Liver (tissue), 8 donors: ENCODE measurements at regions not wholly inside any gene's neighbourhood (a gene's known extent, or its start where the extent isn't known, plus 50 kb on each side); places are given as distances from the start of the nearest gene placed in this dataset.

Experiments used
- DNase-seq: peaks from one replicate; pipeline ENCODE4 v3.0.0-alpha.2; 2017; ENCODE audit warnings: low spot score
- H3K27ac ChIP-seq, 2 donors: one replicate each; pipeline ENCODE4 v1.7.0; 2013; ENCODE audit warnings: inconsistent platforms in 2 of 2, low read length in 2 of 2, control low read depth in 1 of 2, low read depth in 1 of 2, mild to moderate bottlenecking in 1 of 2
- H3K27me3 ChIP-seq, 4 donors: one replicate each; pipeline versions ENCODE4 v1.6.1 to v1.7.0; 2013; ENCODE audit warnings: low read length in 3 of 4, inconsistent platforms in 1 of 4, mild to moderate bottlenecking in 1 of 4, moderate library complexity in 1 of 4; ENCODE audit not compliant: control insufficient read depth in 4 of 4, insufficient read depth in 4 of 4
- H3K36me3 ChIP-seq, 4 donors: one replicate each; pipeline versions ENCODE4 v1.6.1 to v1.7.0; 2013; ENCODE audit warnings: low read length in 3 of 4, mild to moderate bottlenecking in 3 of 4, low read depth in 1 of 4, moderate library complexity in 1 of 4; ENCODE audit not compliant: control insufficient read depth in 4 of 4, insufficient read depth in 3 of 4
- H3K4me1 ChIP-seq, 4 donors: one replicate each; pipeline versions ENCODE4 v1.6.1 to v1.7.0; 2013; ENCODE audit warnings: low read length in 3 of 4, mild to moderate bottlenecking in 3 of 4, moderate library complexity in 1 of 4; ENCODE audit not compliant: control insufficient read depth in 4 of 4, insufficient read depth in 4 of 4
- H3K4me3 ChIP-seq, 3 donors: one replicate each; pipeline versions ENCODE4 v1.6.1 to v1.7.0; 2013; ENCODE audit warnings: low read length in 3 of 3, control low read depth in 1 of 3, low read depth in 1 of 3, mild to moderate bottlenecking in 1 of 3
- H3K9ac ChIP-seq, 2 donors: one replicate each; pipeline ENCODE4 v1.7.0; 2013; ENCODE audit warnings: low read length in 2 of 2, mild to moderate bottlenecking in 2 of 2, moderate library complexity in 2 of 2, control low read depth in 1 of 2, low read depth in 1 of 2
- H3K9me3 ChIP-seq, 4 donors: one replicate each; pipeline versions ENCODE4 v1.6.1 to v1.7.0; 2013; ENCODE audit warnings: low read length in 3 of 4; ENCODE audit not compliant: control insufficient read depth in 4 of 4
- ATF3 ChIP-seq: IDR thresholded peaks from 2 replicates; pipeline ENCODE4 v1.6.1; 2016; ENCODE audit warnings: antibody characterized with exemption
- CTCF ChIP-seq: fragments of 150-350 bp; IDR thresholded peaks from 2 replicates; pipeline ENCODE4 v1.5.1; 2017; ENCODE audit warnings: improper control_type of control experiment, low read depth, low read length; ENCODE audit not compliant: missing input control
- EGR1 ChIP-seq, 2 donors: IDR thresholded peaks; 2 replicates each; pipeline ENCODE4 v1.6.1; 2016 to 2018; ENCODE audit warnings: antibody characterized with exemption in 2 of 2, low read depth in 2 of 2
- FOXA1 ChIP-seq: IDR thresholded peaks from 2 replicates; pipeline ENCODE4 v1.6.1; 2016; ENCODE audit warnings: antibody characterized with exemption
- GABPA ChIP-seq, 2 donors: IDR thresholded peaks in 1 of 2; conservative IDR thresholded peaks in 1 of 2; 2 replicates each; pipeline ENCODE4 v1.6.1; 2016; ENCODE audit warnings: antibody characterized with exemption in 2 of 2, mild to moderate bottlenecking in 1 of 2, moderate library complexity in 1 of 2
- HNF4A ChIP-seq, 2 donors: conservative IDR thresholded peaks; 2 replicates each; pipeline ENCODE4 v1.6.1; 2016; ENCODE audit warnings: antibody characterized with exemption in 2 of 2, mild to moderate bottlenecking in 2 of 2
- JUND ChIP-seq, 2 donors: IDR thresholded peaks; 2 replicates each; pipeline ENCODE4 v1.6.1; 2016; ENCODE audit warnings: antibody characterized with exemption in 2 of 2
- MAX ChIP-seq: IDR thresholded peaks from 2 replicates; pipeline ENCODE4 v1.6.1; 2016; ENCODE audit warnings: antibody characterized with exemption
- RXRA ChIP-seq, 2 donors: IDR thresholded peaks; 2 replicates each; pipeline ENCODE4 v1.6.1; 2017 to 2018; ENCODE audit warnings: antibody characterized with exemption in 2 of 2, mild to moderate bottlenecking in 1 of 2
- SP1 ChIP-seq: IDR thresholded peaks from 2 replicates; pipeline ENCODE4 v1.6.1; 2018; ENCODE audit warnings: antibody characterized with exemption, mild to moderate bottlenecking
- YY1 ChIP-seq: IDR thresholded peaks from 2 replicates; pipeline ENCODE4 v1.6.1; 2016; ENCODE audit warnings: antibody characterized with exemption, mild to moderate bottlenecking
- ZBTB33 ChIP-seq: IDR thresholded peaks from 2 replicates; pipeline ENCODE4 v1.6.1; 2016; ENCODE audit warnings: antibody characterized with exemption
- WGBS: extraction: QIAGEN DNeasy Blood & Tissue Kit; methylation state at CpG from one replicate; pipeline ENCODE4 v1.1.7; 2013; 5-methylcytosine and 5-hydroxymethylcytosine counted together
- donor health status: healthy.
- donor health status: healthy.
- donor health status: healthy.
- donor health status: healthy.
- donor health status: healthy.

GRCh38 chr3:125645616-125646015 is 50.3 kb upstream of the OSBPL11 start:
- no peaks in the 10 kb centered on the region for H3K36me3 ChIP-seq
- no peaks in the 10 kb centered on the region for H3K27me3 ChIP-seq
- H3K9me3 ChIP-seq = no peaks in the 10 kb centered on the region
- no peak for DNase-seq
- no peak overlapping the region for H3K27ac ChIP-seq
- H3K4me1 ChIP-seq = peaks cover 15 to 49% (median 28%) of the 10 kb centered on the region in 4 donors
- no peak for TF ChIP-seq HNF4A (conservative IDR thresholded peaks at IDR 0.05)
- no peak for TF ChIP-seq YY1
- WGBS = 96% methylated on average over 2 of the region's 2 CpGs
- H3K4me3 ChIP-seq = no peak overlapping the region
- no peak overlapping the region for H3K9ac ChIP-seq

GRCh38 chr3:125646581-125646980 is 51.3 kb upstream of the OSBPL11 start:
- Histone ChIP-seq H3K36me3 (no peaks in the 10 kb centered on the region), H3K9me3 (no peaks in the 10 kb centered on the region), H3K4me1 (peaks cover 15 to 46% (median 26%) of the 10 kb centered on the region in 4 donors), H3K27me3 (no peaks in the 10 kb centered on the region), H3K27ac (no peak overlapping the region), H3K4me3 (no peak overlapping the region), H3K9ac (no peak overlapping the region)
- no peak for TF ChIP-seq RXRA (IDR thresholded peaks at IDR 0.05)
- no peak for TF ChIP-seq ATF3
- TF ChIP-seq ZBTB33 = no peak
- TF ChIP-seq CTCF = no peak
- TF ChIP-seq SP1 = no peak
- no peak for TF ChIP-seq GABPA (IDR thresholded peaks at IDR 0.05 in 1 of 2, conservative IDR thresholded peaks at IDR 0.05 in 1 of 2)
- TF ChIP-seq YY1 = no peak
- no peak for TF ChIP-seq FOXA1
- TF ChIP-seq JUND (IDR thresholded peaks at IDR 0.05) = no peak
- TF ChIP-seq MAX = no peak
- no peak for TF ChIP-seq EGR1 (IDR thresholded peaks at IDR 0.05; ENCODE audit: low read depth in 2 of 2)
- WGBS = 90% methylated on average over 1 of the region's 1 CpG
- DNase-seq = no peak

- Histone ChIP-seq H3K36me3 (no peaks in the 10 kb centered on the region), H3K4me1 (peaks cover 12 to 40% (median 22%) of the 10 kb centered on the region in 4 donors), H3K27me3 (no peaks in the 10 kb centered on the region), H3K9me3 (no peaks in the 10 kb centered on the region), H3K4me3 (no peak overlapping the region), H3K9ac (no peak overlapping the region), H3K27ac (peak overlapping the region; percentile 40 to 69)
- 72% methylated on average over 8 of the region's 8 CpGs for WGBS
- no peak for DNase-seq
- TF ChIP-seq FOXA1 (no peak), RXRA (IDR thresholded peaks at IDR 0.05) (peak in 1 of 2 donors; percentile 34)
These were observed 52.2 kb upstream of the OSBPL11 start for GRCh38 chr3:125647318-125648014.
